22Rv1 (cell line): ENCODE measurements at regions not wholly inside any gene's neighbourhood (a gene's known extent, or its start where the extent isn't known, plus 50 kb on each side); places are given as distances from the start of the nearest gene placed in this dataset.

ENCODE experiments used
- ZFX ChIP-seq: fragments of 450-650 bp; IDR thresholded peaks from 2 replicates; pipeline ENCODE4 v1.6.1; 2017; ENCODE audit warnings: antibody characterized with exemption, borderline replicate concordance
- TF ChIP-seq, protein P1 (sequence below): fragments of 450-650 bp; IDR thresholded peaks from 2 replicates; pipeline ENCODE4 v1.5.1; 2017; ENCODE audit warnings: mild to moderate bottlenecking

DNA sequence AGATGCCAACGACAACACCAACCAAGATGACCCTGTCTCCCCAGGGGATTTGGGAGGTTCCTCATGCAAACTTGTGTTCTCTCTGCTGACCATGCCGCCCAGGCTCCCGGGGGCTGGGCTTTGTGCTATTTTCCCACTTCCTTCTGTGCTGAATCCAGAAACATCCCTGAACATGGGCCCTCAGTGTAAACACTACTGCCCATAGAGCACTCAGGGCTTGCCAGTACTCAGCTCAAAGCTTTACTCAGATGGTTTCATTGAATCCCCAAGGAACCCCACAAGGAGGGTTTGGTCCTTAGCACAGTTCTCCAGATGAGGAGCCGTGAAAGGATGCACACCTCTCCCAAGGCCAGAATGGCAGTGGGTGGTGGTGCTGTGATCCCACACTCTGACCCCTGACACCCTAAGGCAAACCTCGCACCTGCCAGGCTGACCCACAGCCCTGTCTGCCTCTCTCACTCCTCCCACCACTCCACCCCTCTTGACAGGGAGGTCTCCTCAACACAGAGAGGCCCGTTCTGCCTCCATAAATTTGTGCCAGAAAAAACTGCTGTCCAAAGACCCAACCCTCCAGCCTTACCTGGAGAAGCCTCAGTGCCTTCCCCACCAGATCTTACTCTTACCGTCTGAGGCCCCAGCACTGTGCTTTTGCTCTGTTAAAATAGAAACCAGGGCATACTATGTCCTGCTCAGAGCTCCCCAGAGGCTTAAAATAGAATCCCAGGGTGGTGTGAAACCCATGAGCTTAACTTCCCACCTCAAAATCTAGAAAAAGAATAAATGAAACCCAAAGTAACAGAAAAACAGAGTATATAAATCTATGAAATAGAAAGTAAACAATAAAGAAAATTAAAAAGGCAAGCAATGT is 283.0 kb upstream of the CDH4 start:
- TF ChIP-seq, protein P1, sequence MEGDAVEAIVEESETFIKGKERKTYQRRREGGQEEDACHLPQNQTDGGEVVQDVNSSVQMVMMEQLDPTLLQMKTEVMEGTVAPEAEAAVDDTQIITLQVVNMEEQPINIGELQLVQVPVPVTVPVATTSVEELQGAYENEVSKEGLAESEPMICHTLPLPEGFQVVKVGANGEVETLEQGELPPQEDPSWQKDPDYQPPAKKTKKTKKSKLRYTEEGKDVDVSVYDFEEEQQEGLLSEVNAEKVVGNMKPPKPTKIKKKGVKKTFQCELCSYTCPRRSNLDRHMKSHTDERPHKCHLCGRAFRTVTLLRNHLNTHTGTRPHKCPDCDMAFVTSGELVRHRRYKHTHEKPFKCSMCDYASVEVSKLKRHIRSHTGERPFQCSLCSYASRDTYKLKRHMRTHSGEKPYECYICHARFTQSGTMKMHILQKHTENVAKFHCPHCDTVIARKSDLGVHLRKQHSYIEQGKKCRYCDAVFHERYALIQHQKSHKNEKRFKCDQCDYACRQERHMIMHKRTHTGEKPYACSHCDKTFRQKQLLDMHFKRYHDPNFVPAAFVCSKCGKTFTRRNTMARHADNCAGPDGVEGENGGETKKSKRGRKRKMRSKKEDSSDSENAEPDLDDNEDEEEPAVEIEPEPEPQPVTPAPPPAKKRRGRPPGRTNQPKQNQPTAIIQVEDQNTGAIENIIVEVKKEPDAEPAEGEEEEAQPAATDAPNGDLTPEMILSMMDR = no peak
- no peak for TF ChIP-seq ZFX
